SK-N-SH (cell line): ENCODE measurements at regions not wholly inside any gene's neighbourhood (a gene's known extent, or its start where the extent isn't known, plus 50 kb on each side); places are given as distances from the start of the nearest gene placed in this dataset.

Source experiments
- CTCF ChIP-seq: fragments of 200-600 bp; sonication (generic); IDR thresholded peaks from 2 replicates; pipeline ENCODE4 v1.6.1; 2017; ENCODE audit warnings: antibody characterized with exemption, mild to moderate bottlenecking, moderate library complexity
- MXI1 ChIP-seq: IDR thresholded peaks from 2 replicates; pipeline ENCODE4 v1.6.1; 2012; ENCODE audit warnings: mild to moderate bottlenecking, low read depth, low read length, improper control_type of control experiment
- NRF1 ChIP-seq: IDR thresholded peaks from 2 replicates; pipeline ENCODE4 v1.6.1; 2012; ENCODE audit warnings: low read depth, mild to moderate bottlenecking, low read length
- POLR2AphosphoS5 ChIP-seq: IDR thresholded peaks from 2 replicates; pipeline ENCODE4 v1.6.1; 2012; ENCODE audit warnings: low read depth, low read length
- RCOR1 ChIP-seq: fragments of 150-350 bp; IDR thresholded peaks from 2 replicates; pipeline ENCODE4 v1.6.1; 2017; ENCODE audit warnings: antibody characterized with exemption, low read length
- REST ChIP-seq: IDR thresholded peaks from 2 replicates; pipeline ENCODE4 v1.6.1; 2012; ENCODE audit warnings: mild to moderate bottlenecking, low read depth, low read length, moderate library complexity
- RFX5 ChIP-seq: IDR thresholded peaks from 2 replicates; pipeline ENCODE4 v1.6.1; 2012; ENCODE audit warnings: mild to moderate bottlenecking, improper control_type of control experiment, low read length
- TAF1 ChIP-seq: IDR thresholded peaks from 2 replicates; pipeline ENCODE4 v1.6.1; 2012; ENCODE audit warnings: low read depth, mild to moderate bottlenecking, low read length, moderate library complexity, borderline replicate concordance
- YY1 ChIP-seq: IDR thresholded peaks from 2 replicates; pipeline ENCODE4 v1.4.0; 2012; ENCODE audit warnings: low read depth, mild to moderate bottlenecking
- ZBTB33 ChIP-seq: IDR thresholded peaks from 2 replicates; pipeline ENCODE4 v1.4.0; 2012; ENCODE audit warnings: low read depth, borderline replicate concordance

- TF ChIP-seq RFX5: no peak
- no peak for TF ChIP-seq CTCF
- TF ChIP-seq TAF1: no peak
- TF ChIP-seq REST: no peak
- no peak for TF ChIP-seq ZBTB33
- no peak for TF ChIP-seq YY1
- TF ChIP-seq RCOR1: no peak
- TF ChIP-seq NRF1: no peak
- TF ChIP-seq MXI1: no peak
- no peak for TF ChIP-seq POLR2AphosphoS5
Observed at GRCh38 chr1:72435025-72435424, 152.7 kb upstream of the NEGR1 start.
